A204.1 (cell line): ENCODE measurements at regions not wholly inside any gene's neighbourhood (a gene's known extent, or its start where the extent isn't known, plus 50 kb on each side); places are given as distances from the start of the nearest gene placed in this dataset.

ENCODE experiments used
- FAIRE-seq: peaks from 2 replicates; lab custom pipeline; 2012; peaks lifted over from hg19 to GRCh38; lab: Jason Lieb, UNC

DNA sequence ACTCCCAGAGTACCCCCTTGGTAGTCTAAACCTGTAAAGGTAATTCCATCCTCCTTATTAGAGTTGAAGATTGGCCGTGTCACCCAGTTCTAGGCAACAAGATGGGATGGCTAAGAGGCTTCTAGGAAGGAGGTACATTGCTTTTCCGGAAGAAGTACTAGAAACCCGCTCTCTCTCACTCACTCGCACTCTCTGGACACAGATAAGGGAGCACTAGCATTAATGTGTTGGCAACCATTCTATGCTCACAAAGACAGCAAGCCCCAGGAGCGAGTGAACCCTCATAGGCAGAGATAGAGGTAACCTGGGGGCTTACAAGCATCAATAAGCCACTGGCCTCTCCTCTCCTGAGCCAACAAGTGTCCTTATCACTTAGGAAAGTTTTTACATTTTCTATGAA is 503.2 kb upstream of the JARID2 start:
- FAIRE-seq, result no peak

DNA sequence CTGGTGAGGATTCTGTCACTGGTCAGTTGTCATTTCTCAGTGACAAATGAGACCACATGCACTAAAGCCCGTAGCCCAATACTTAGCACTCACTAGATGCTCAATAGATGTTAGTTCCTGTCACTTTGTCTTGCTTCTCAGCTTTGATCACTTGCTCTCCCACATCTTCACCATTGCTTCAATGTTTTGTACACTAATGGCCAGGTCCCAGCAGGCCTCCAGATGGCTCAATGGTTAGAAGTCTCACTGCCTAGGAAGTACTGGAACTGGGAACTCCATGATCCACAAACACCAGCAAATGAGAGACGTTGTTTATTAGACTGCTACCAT is 502.8 kb upstream of the JARID2 start:
- no peak for FAIRE-seq

- FAIRE-seq, result no peak
Measured at GRCh38 chr6:14743474-14744211, 502.2 kb upstream of the JARID2 start.

GRCh38 chr6:14744212-14744556 is 501.7 kb upstream of the JARID2 start:
- no peak for FAIRE-seq

GRCh38 chr6:14746139-14746837 is 499.6 kb upstream of the JARID2 start:
- FAIRE-seq, result no peak

GRCh38 chr6:14747881-14748520 is 497.9 kb upstream of the JARID2 start:
- no peak for FAIRE-seq

- FAIRE-seq, result no peak
Measured at GRCh38 chr6:14748679-14749078, 497.2 kb upstream of the JARID2 start.

GRCh38 chr6:14750059-14750661 is 495.7 kb upstream of the JARID2 start:
- FAIRE-seq, result no peak

DNA sequence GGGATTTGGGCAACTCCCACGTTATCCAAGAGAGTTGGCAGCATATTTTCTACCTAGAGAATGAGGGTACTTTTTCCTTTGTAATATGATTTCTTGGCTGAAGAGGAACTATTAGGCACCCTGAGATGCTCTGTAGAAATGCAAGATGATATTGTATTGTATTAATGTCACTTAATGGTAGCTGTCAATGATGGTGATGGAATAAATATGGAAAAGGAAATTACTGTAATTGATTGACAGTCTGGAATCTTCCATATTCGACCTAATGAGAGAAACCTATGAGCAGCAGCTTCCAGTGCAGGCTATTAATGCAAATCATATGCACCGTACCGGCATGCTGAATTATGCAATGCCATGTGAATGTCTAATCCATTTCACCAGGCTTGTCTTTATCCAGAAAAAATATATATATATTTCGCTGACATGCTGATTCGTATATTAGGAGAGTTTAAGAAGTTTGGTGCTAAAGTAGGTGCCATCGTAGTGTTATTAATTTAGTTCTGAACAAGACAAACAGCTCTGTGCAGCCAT is 494.2 kb upstream of the JARID2 start:
- no peak for FAIRE-seq

DNA sequence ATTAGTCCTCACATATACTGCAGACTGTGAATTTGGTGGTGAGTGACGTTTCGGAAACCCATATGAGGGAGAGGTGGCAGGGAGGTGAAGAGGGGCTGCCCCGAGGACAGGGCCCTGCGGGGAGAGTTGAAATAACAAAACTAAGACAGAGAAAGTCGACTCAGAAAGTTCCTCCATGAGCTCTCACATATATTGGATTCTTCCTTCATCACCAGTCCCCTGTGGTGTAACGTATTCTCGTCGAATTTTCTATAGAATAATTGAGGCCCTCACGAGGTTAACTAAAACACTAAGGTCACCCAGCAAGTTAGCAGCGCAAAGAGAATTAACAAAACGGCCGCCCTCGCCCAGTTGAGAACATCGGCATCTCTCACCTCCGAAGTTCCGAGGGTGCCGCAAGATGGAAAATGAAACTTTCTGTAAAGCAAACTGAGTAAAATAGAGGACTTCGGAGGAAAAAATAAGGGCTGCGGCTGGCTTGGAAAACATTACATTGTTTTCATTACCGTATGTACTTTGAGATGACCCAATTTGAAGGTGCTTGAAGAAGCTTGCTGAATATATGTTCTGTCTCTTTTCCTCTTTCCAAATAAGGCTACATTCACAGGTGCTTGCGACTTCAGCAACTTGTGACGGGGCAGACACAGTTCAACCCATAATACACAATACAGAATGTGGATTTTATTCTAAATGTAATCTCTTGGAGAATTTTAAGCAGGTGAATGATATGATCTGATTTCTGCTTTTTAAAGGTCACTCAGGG is 490.9 kb upstream of the JARID2 start:
- FAIRE-seq, result no peak

- FAIRE-seq, result no peak
Measured at GRCh38 chr6:14756340-14756739, 489.5 kb upstream of the JARID2 start.

- no peak for FAIRE-seq
Measured at GRCh38 chr6:14757014-14757413, 488.9 kb upstream of the JARID2 start.

- no peak for FAIRE-seq
Measured at GRCh38 chr6:14757418-14757817, 488.5 kb upstream of the JARID2 start.

GRCh38 chr6:14758421-14759081 is 487.3 kb upstream of the JARID2 start:
- no peak for FAIRE-seq

DNA sequence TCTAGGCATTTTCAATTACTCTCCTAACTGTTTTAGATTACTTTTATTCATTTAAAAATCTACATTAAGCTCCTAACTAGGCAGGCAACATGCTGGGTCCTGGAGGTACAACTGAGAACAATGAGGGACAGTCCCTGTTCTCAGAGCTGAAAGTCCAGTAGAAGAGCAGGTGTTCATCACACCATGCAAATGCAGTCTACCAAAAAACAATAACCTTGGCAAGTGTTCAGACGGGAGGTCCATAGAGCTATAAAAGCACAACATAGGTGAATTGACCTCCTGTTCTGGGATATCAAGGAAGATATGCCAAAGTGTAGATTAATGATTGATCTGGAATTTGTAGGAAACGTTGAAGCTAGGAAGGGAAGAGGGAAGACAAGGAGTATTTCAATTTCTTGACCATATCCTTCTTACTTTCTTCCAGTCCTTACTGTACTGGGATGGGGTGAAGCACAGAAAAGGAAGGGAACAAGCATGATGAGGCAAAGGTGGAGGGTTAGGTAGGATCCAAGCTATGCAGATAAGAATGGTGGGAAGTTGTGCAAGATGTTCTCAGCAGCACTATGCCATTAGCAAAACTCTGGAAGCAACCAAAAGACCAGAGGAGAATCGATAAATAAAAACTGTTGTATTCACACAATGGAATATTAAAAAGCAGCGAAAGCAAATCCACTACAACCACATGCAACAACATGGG is 485.7 kb upstream of the JARID2 start:
- FAIRE-seq, result no peak

GRCh38 chr6:14762077-14762476 is 483.8 kb upstream of the JARID2 start:
- FAIRE-seq, result no peak

GRCh38 chr6:14763139-14763538 is 482.7 kb upstream of the JARID2 start:
- no peak for FAIRE-seq

- FAIRE-seq, result no peak
Measured at GRCh38 chr6:14763616-14764015, 482.3 kb upstream of the JARID2 start.

- no peak for FAIRE-seq
Measured at GRCh38 chr6:14765106-14765505, 480.8 kb upstream of the JARID2 start.

- no peak for FAIRE-seq
Measured at GRCh38 chr6:14765721-14766390, 480.0 kb upstream of the JARID2 start.
